Panc1 (cell line): ENCODE measurements at regions not wholly inside any gene's neighbourhood (a gene's known extent, or its start where the extent isn't known, plus 50 kb on each side); places are given as distances from the start of the nearest gene placed in this dataset.

ENCODE experiments used
- ATAC-seq: fragments of 200-7000 bp; cut with Tn5 transposase; 2 replicates; pipeline ENCODE4 v1.9.1; 2020; ENCODE audit warnings: mild to moderate bottlenecking, moderate library complexity
- BruUV-seq: library from RNA; stranded (reverse); fragments of 400-500 nt; replicated peaks from 2 replicates; lab custom pipeline; 2021; lab: Mats Ljungman, UMichigan
- CTCF ChIA-PET: fragments of 300-600 bp; sonication (Branson Sonifier 250); formaldehyde crosslinking; loops from one replicate; lab custom pipeline; 2022; ENCODE audit warnings: antibody characterized with exemption; lab: Charles Lee
- POLR2A ChIA-PET: fragments of 300-600 bp; sonication (Branson Sonifier 250); formaldehyde crosslinking; loops from one replicate; lab custom pipeline; 2022; ENCODE audit warnings: antibody characterized with exemption; lab: Charles Lee
- DNase-seq: peaks from one replicate; pipeline ENCODE4 v3.0.0-alpha.2; 2010; ENCODE audit warnings: low read depth, low spot score
- H3K27ac ChIP-seq: 2 replicates; pipeline ENCODE4 v1.5.1; 2011; ENCODE audit warnings: mild to moderate bottlenecking, low read length, inconsistent platforms
- H3K27me3 ChIP-seq: fragments of 200-500 bp; sonication (Bioruptor generic); 2 replicates; pipeline ENCODE4 v1.6.0; 2014; ENCODE audit warnings: low read length, inconsistent platforms; ENCODE audit not compliant: control insufficient read depth, insufficient read depth
- H3K36me3 ChIP-seq: fragments of 200-500 bp; sonication (Bioruptor generic); 2 replicates; pipeline ENCODE4 v1.5.1; 2014; ENCODE audit warnings: inconsistent platforms, mild to moderate bottlenecking, low read length, moderate library complexity; ENCODE audit not compliant: control insufficient read depth, insufficient read depth
- H3K4me1 ChIP-seq: 2 replicates; pipeline ENCODE4 v1.5.1; 2011; ENCODE audit warnings: inconsistent platforms, mild to moderate bottlenecking, low read length, moderate library complexity; ENCODE audit not compliant: control insufficient read depth, insufficient read depth
- H3K4me3 ChIP-seq, 2 experiments: 2 replicates each; pipeline ENCODE4 v1.5.1; 2011 to 2012; ENCODE audit warnings: low read depth in 2 of 2, low read length in 2 of 2, mild to moderate bottlenecking in 2 of 2, inconsistent platforms in 1 of 2, moderate library complexity in 1 of 2
- H3K9me3 ChIP-seq: fragments of 200-500 bp; sonication (Bioruptor generic); 2 replicates; pipeline ENCODE4 v1.5.1; 2014; ENCODE audit warnings: low read depth, mild to moderate bottlenecking, inconsistent platforms, low read length, moderate library complexity; ENCODE audit not compliant: control insufficient read depth, insufficient read depth
- POLR2AphosphoS5 ChIP-seq: IDR thresholded peaks from 2 replicates; pipeline ENCODE4 v1.6.1; 2012; ENCODE audit warnings: mild to moderate bottlenecking, low read depth, low read length, moderate library complexity
- SIN3A ChIP-seq: IDR thresholded peaks from 2 replicates; pipeline ENCODE4 v1.6.1; 2012; ENCODE audit warnings: low read depth, mild to moderate bottlenecking, low read length, moderate library complexity, borderline replicate concordance; ENCODE audit not compliant: insufficient read depth
- TCF7L2 ChIP-seq: IDR thresholded peaks from 2 replicates; pipeline ENCODE4 v1.6.1; 2011; ENCODE audit warnings: mild to moderate bottlenecking, low read depth, low read length, inconsistent platforms
- in situ Hi-C: cut with HindIII; loops from 2 replicates; pipeline ENCODE4 v1.10.0; 2016; ENCODE audit warnings: low sequenced_read_pairs, low pct_unique_long_range_greater_than_20kb
- intact Hi-C: fragments of 100-400 bp; cut with micrococcal nuclease; formaldehyde crosslinking; loops from one replicate; pipeline ENCODE4 v1.10.0; 2022; ENCODE audit not compliant: unreplicated experiment
- TF ChIP-seq, protein P1 (sequence below), 2 experiments: IDR thresholded peaks; 2 replicates each; pipeline ENCODE4 v1.6.1; 2011 to 2012; ENCODE audit warnings: low read depth in 2 of 2, control low read depth in 1 of 2, low read length in 1 of 2, mild to moderate bottlenecking in 1 of 2, moderate library complexity in 1 of 2; ENCODE audit not compliant: insufficient read depth in 1 of 2
- TF ChIP-seq, protein P2 (sequence below): fragments of 450-650 bp; IDR thresholded peaks from 2 replicates; pipeline ENCODE4 v1.5.1; 2017; ENCODE audit warnings: mild to moderate bottlenecking

DNA sequence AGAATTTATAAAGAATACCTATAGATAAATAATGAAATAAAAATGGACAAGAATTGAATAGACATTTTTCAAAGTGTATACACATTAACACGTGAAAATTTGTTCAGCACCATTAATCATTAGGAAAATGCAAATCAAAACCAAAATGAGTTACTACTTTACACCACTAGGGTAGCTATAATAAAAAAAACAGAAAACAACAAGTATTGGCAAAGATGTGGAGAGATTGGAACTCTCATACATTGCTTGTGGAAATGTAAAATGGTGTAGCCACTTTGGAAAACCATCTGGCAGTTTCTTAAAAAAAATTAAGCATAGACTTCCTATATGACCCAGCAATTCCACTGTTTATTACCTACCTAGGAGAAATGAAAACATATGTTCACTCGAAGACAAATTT is 172.8 kb upstream of the P2RY1 start:
- no peak for ATAC-seq
- intact Hi-C loops = no loop called here
- CTCF ChIA-PET = no interaction called here
- in situ Hi-C loops = no loop called here
- no TSS peak for BruUV-seq
- Histone ChIP-seq H3K4me1 (no peaks in the 10 kb centered on the region), H3K4me3 (no peak overlapping the region), H3K27ac (no peak overlapping the region), H3K27me3 (no peaks in the 10 kb centered on the region), H3K36me3 (no peaks in the 10 kb centered on the region), H3K9me3 (0 out of 2 replicates have a peak, but pooled peaks cover 4% of the 10 kb centered on the region)
- TF ChIP-seq, protein P1, sequence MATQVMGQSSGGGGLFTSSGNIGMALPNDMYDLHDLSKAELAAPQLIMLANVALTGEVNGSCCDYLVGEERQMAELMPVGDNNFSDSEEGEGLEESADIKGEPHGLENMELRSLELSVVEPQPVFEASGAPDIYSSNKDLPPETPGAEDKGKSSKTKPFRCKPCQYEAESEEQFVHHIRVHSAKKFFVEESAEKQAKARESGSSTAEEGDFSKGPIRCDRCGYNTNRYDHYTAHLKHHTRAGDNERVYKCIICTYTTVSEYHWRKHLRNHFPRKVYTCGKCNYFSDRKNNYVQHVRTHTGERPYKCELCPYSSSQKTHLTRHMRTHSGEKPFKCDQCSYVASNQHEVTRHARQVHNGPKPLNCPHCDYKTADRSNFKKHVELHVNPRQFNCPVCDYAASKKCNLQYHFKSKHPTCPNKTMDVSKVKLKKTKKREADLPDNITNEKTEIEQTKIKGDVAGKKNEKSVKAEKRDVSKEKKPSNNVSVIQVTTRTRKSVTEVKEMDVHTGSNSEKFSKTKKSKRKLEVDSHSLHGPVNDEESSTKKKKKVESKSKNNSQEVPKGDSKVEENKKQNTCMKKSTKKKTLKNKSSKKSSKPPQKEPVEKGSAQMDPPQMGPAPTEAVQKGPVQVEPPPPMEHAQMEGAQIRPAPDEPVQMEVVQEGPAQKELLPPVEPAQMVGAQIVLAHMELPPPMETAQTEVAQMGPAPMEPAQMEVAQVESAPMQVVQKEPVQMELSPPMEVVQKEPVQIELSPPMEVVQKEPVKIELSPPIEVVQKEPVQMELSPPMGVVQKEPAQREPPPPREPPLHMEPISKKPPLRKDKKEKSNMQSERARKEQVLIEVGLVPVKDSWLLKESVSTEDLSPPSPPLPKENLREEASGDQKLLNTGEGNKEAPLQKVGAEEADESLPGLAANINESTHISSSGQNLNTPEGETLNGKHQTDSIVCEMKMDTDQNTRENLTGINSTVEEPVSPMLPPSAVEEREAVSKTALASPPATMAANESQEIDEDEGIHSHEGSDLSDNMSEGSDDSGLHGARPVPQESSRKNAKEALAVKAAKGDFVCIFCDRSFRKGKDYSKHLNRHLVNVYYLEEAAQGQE (IDR thresholded peaks at IDR 0.05; ENCODE audit: insufficient read depth in 1 of 2, low read depth in 2 of 2, low read length in 1 of 2) = no peak
- TF ChIP-seq, protein P2, sequence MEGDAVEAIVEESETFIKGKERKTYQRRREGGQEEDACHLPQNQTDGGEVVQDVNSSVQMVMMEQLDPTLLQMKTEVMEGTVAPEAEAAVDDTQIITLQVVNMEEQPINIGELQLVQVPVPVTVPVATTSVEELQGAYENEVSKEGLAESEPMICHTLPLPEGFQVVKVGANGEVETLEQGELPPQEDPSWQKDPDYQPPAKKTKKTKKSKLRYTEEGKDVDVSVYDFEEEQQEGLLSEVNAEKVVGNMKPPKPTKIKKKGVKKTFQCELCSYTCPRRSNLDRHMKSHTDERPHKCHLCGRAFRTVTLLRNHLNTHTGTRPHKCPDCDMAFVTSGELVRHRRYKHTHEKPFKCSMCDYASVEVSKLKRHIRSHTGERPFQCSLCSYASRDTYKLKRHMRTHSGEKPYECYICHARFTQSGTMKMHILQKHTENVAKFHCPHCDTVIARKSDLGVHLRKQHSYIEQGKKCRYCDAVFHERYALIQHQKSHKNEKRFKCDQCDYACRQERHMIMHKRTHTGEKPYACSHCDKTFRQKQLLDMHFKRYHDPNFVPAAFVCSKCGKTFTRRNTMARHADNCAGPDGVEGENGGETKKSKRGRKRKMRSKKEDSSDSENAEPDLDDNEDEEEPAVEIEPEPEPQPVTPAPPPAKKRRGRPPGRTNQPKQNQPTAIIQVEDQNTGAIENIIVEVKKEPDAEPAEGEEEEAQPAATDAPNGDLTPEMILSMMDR = no peak
- TF ChIP-seq POLR2AphosphoS5 = no peak
- no peak for TF ChIP-seq TCF7L2
- no peak for TF ChIP-seq SIN3A
- POLR2A ChIA-PET = no interaction called here
- DNase-seq = no peak

DNA sequence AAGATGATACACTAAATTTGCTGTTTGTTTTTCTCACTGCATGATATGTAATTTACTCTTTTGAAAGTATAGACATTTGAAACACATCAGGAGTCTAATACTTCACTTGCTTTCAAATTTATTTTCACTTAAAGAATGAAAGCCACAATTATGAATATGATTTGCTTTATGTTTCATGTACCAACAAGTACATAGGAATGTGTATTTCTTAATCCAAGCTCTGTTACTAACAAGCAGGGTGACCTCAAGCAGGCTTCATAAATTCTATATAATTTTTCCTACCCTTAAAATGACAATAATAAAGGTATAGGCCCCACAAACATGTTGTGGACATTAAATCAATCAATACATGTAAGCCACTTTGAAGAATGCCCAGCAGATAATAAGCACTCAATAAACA is 170.2 kb upstream of the P2RY1 start:
- CTCF ChIA-PET = no interaction called here
- ATAC-seq = no peak

More for the DNA sequence above, 170.2 kb upstream of the P2RY1 start:
- intact Hi-C loops (no loop called here), in situ Hi-C loops (no loop called here)
- no TSS peak for BruUV-seq
- H3K36me3 ChIP-seq = no peaks in the 10 kb centered on the region
- H3K4me3 ChIP-seq = no peak overlapping the region
- 0 out of 2 replicates have a peak, but pooled peaks cover 4% of the 10 kb centered on the region for H3K9me3 ChIP-seq
- no peaks in the 10 kb centered on the region for H3K4me1 ChIP-seq
- H3K27me3 ChIP-seq = no peaks in the 10 kb centered on the region
- no peak for DNase-seq
- TF ChIP-seq, protein P2 = no peak
- no peak for TF ChIP-seq SIN3A
- TF ChIP-seq, protein P1 (IDR thresholded peaks at IDR 0.05; ENCODE audit: insufficient read depth in 1 of 2, low read depth in 2 of 2, low read length in 1 of 2) = no peak
- no peak for TF ChIP-seq TCF7L2
- no peak for TF ChIP-seq POLR2AphosphoS5
- POLR2A ChIA-PET = no interaction called here
- no peak overlapping the region for H3K27ac ChIP-seq
